ENCODE measurements at regions not wholly inside any gene's neighbourhood (a gene's known extent, or its start where the extent isn't known, plus 50 kb on each side); places are given as distances from the start of the nearest gene placed in this dataset.

GRCh38 chr14:97620066-97620465 lies 822.9 kb downstream of the VRK1 start:
- TF ChIP-seq ZNF703 (CRISPR knock-in tag; IDR thresholded peaks at IDR 0.05; ENCODE audit: borderline replicate concordance), result no peak
- TF ChIP-seq ZSCAN29 (CRISPR knock-in tag; conservative IDR thresholded peaks at IDR 0.05), result no peak
- TF ChIP-seq SP5 (CRISPR knock-in tag; IDR thresholded peaks at IDR 0.05; ENCODE audit: borderline replicate concordance, low read depth), result no peak
- TF ChIP-seq ZSCAN20 (CRISPR knock-in tag; IDR thresholded peaks at IDR 0.05; ENCODE audit: borderline replicate concordance), result no peak
- TF ChIP-seq ZNF776 (CRISPR knock-in tag; IDR thresholded peaks at IDR 0.05), result no peak
- TF ChIP-seq ZBTB40 (IDR thresholded peaks at IDR 0.05), result no peak
- no peak for TF ChIP-seq ZBTB40 (CRISPR knock-in tag; IDR thresholded peaks at IDR 0.05)
- TF ChIP-seq CBX1 (IDR thresholded peaks at IDR 0.05; ENCODE audit: low read depth), result no peak
- no peak for TF ChIP-seq NFRKB (IDR thresholded peaks at IDR 0.05)
- no peak for TF ChIP-seq FOSL2 (CRISPR knock-in tag; IDR thresholded peaks at IDR 0.05)
- TF ChIP-seq ZNF124 (CRISPR knock-in tag; IDR thresholded peaks at IDR 0.05), result no peak
- TF ChIP-seq POLR2A (IDR thresholded peaks at IDR 0.05; ENCODE audit: insufficient read depth in 1 of 2, low read depth in 2 of 2, low read length in 2 of 2), result no peak
- TF ChIP-seq PBX3 (CRISPR knock-in tag; IDR thresholded peaks at IDR 0.05; ENCODE audit: borderline replicate concordance), result no peak
- TF ChIP-seq MAZ (IDR thresholded peaks at IDR 0.05; ENCODE audit: borderline replicate concordance, low read depth, low read length), result no peak
- no peak for TF ChIP-seq MAZ (CRISPR knock-in tag; IDR thresholded peaks at IDR 0.05; ENCODE audit: low read depth)

Measured in HepG2 (cell line).